ENCODE measurements at regions not wholly inside any gene's neighbourhood (a gene's known extent, or its start where the extent isn't known, plus 50 kb on each side); places are given as distances from the start of the nearest gene placed in this dataset.

DNA sequence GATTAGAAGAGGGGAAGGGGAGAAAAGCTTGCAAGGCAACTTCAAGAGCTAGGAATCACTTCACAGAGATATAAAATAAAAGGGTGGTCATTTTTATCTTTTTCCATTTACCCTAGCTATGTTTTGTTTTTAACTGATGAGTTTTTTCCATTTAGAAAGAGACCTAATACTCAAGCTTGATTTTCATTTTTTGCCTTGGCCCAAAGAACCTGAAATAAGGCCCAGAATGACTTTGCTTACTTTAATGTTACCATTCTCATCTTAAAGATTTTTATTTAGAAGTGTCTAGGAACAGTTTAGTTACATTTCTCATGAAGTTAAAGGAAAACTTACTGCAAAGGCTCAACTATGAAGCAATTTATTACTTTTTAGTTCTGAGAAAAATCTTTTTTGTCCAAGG is 276.3 kb upstream of the ZSWIM2 start:
- ChIA-PET CTCF (interaction anchor here (0.7 kb wide), 1 partner anchor 222 kb away, joined by 3 read pairs; no protein-coding TSS in a partner anchor), POLR2A (ENCODE audit: low non-redundant PET) (no interaction called here)
- no peak overlapping the region for H3K27ac ChIP-seq
- DNase-seq (ENCODE audit: low spot score): no peak
- TF ChIP-seq, protein P1, sequence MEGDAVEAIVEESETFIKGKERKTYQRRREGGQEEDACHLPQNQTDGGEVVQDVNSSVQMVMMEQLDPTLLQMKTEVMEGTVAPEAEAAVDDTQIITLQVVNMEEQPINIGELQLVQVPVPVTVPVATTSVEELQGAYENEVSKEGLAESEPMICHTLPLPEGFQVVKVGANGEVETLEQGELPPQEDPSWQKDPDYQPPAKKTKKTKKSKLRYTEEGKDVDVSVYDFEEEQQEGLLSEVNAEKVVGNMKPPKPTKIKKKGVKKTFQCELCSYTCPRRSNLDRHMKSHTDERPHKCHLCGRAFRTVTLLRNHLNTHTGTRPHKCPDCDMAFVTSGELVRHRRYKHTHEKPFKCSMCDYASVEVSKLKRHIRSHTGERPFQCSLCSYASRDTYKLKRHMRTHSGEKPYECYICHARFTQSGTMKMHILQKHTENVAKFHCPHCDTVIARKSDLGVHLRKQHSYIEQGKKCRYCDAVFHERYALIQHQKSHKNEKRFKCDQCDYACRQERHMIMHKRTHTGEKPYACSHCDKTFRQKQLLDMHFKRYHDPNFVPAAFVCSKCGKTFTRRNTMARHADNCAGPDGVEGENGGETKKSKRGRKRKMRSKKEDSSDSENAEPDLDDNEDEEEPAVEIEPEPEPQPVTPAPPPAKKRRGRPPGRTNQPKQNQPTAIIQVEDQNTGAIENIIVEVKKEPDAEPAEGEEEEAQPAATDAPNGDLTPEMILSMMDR (conservative IDR thresholded peaks at IDR 0.05; ENCODE audit: low read depth): no peak

- ChIA-PET POLR2A (ENCODE audit: low non-redundant PET) (no interaction called here), CTCF (no interaction called here)
- TF ChIP-seq, protein P1 (conservative IDR thresholded peaks at IDR 0.05; ENCODE audit: low read depth): no peak
- no peak overlapping the region for H3K27ac ChIP-seq
- DNase-seq (ENCODE audit: low spot score): no peak
Observed at GRCh38 chr2:187124529-187124928, 275.6 kb upstream of the ZSWIM2 start.

DNA sequence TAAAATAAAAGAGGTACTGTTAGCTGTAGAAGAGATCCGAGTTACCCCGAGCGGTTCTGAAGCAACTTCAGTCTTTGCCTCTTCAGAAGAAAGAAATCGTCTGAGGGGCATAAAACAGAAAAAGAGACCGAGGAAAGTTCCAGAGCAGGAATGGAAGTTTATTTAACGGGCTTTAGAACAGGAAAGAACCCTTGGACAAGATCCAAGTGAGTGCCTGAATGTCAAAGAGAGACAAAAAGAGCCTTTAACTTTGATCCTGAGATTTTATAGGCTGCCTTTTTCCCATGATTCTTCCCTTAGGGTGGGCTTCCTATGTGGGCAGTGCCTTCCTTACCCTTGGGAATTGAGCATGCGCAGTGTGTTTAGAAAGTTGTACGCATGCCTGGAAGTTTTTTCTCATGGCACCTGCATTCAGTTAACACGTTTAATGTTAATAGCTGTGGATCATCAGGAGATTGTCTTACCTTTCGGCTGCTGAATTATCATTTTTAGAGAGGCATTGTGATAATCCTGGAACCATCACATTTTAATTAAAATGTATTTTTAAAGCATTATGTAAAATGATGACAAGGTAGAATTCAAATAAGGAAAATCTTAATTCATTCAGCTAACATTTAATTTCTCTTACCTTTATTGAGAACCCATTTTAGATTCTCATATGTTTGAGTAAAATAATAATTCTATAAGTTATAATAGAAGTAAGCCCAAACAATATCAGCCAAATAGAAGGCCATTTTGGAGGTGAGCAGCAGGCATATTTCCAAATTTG is 269.5 kb upstream of the ZSWIM2 start:
- ChIA-PET POLR2A (ENCODE audit: low non-redundant PET) (no interaction called here), CTCF (no interaction called here)
- TF ChIP-seq, protein P1 (conservative IDR thresholded peaks at IDR 0.05; ENCODE audit: low read depth): no peak
- H3K27ac ChIP-seq: no peak overlapping the region
- no peak for DNase-seq (ENCODE audit: low spot score)

GRCh38 chr2:187117483-187117882 is 268.5 kb upstream of the ZSWIM2 start:
- CTCF ChIA-PET: no interaction called here
- no peak for DNase-seq (ENCODE audit: low spot score)
- TF ChIP-seq, protein P1 (conservative IDR thresholded peaks at IDR 0.05; ENCODE audit: low read depth): no peak
- POLR2A ChIA-PET (ENCODE audit: low non-redundant PET): no interaction called here
- H3K27ac ChIP-seq: no peak overlapping the region

DNA sequence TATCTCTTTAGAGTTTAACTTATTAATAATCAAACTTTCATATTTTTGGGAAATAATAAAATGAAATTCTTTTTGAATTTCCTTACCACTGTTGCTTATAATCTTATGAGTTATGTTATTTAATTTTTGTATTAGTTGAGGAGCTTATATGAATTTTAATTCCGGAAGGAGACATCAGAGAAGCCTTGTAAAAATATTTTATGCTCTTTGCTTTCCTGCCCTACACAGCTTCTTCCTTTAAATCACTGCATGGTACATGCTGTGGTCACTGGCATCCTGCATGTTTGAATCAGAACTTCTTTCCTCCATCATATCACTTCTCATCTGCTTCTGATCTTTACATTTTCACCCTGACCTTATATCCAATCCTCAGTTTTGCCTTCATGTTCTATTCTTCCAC is 266.7 kb upstream of the ZSWIM2 start:
- DNase-seq (ENCODE audit: low spot score): no peak
- POLR2A ChIA-PET (ENCODE audit: low non-redundant PET): no interaction called here
- TF ChIP-seq, protein P1 (conservative IDR thresholded peaks at IDR 0.05; ENCODE audit: low read depth): no peak
- CTCF ChIA-PET: no interaction called here
- H3K27ac ChIP-seq: no peak overlapping the region

DNA sequence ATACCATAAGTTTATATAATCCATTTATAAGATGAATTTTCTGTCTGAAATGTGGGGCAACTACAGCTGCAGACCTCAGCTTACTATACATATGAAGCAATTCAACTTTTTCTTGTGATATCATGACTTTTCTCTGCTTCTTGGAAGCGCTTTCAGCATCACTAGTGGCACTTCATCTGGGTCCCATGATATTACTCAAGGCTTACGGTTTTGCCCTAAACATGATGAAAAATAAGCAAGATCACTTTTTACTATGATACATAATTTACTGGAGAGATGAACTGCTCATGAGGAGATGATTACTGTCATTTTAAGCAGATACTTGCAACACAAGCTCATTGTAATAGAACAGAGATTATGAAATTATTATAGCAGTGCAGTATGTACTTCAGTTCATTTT is 258.0 kb upstream of the ZSWIM2 start:
- TF ChIP-seq, protein P1 (conservative IDR thresholded peaks at IDR 0.05; ENCODE audit: low read depth): no peak
- H3K27ac ChIP-seq: no peak overlapping the region
- no peak for DNase-seq (ENCODE audit: low spot score)
- POLR2A ChIA-PET (ENCODE audit: low non-redundant PET): no interaction called here
- CTCF ChIA-PET: interaction anchor here (0.6 kb wide), 1 partner anchor 114 kb away, joined by 4 read pairs; no protein-coding TSS in a partner anchor

Data from RWPE1 (cell line).